H1 (cell line): ENCODE measurements at regions not wholly inside any gene's neighbourhood (a gene's known extent, or its start where the extent isn't known, plus 50 kb on each side); places are given as distances from the start of the nearest gene placed in this dataset.

Source experiments
- CTCF ChIA-PET: fragments of 300-600 bp; sonication (Branson Sonifier 250); formaldehyde crosslinking; loops from one replicate; lab custom pipeline; 2021; ENCODE audit not compliant: partially characterized antibody; lab: Charles Lee
- POLR2A ChIA-PET: fragments of 300-600 bp; sonication (Branson Sonifier 250); formaldehyde crosslinking; loops from one replicate; lab custom pipeline; 2021; ENCODE audit warnings: inconsistent platforms; ENCODE audit not compliant: partially characterized antibody; lab: Charles Lee
- DNase-seq, 2 experiments: peaks; one replicate each; pipeline versions ENCODE4 v3.0.0 to v3.0.0-alpha.2; 2010 to 2022; ENCODE audit warnings: low spot score in 2 of 2, low read depth in 1 of 2, mixed read lengths in 1 of 2
- FAIRE-seq: peaks from 2 replicates; lab custom pipeline; 2011; peaks lifted over from hg19 to GRCh38; lab: Jason Lieb, UNC
- H2AFZ ChIP-seq: 2 replicates; pipeline ENCODE4 v1.8.1; 2012; ENCODE audit warnings: low read length, inconsistent platforms
- H2AK5ac ChIP-seq: 2 replicates; pipeline ENCODE4 v1.6.1; 2013; ENCODE audit warnings: low read depth, low read length
- H2BK120ac ChIP-seq: replicated peaks from 2 replicates; pipeline ENCODE3; 2013; ENCODE audit warnings: low read depth, low read length, inconsistent platforms
- H2BK12ac ChIP-seq: 2 replicates; pipeline ENCODE4 v1.6.1; 2013; ENCODE audit warnings: low read depth, low read length
- H2BK15ac ChIP-seq: 2 replicates; pipeline ENCODE4 v1.6.1; 2013; ENCODE audit warnings: low read length
- H2BK20ac ChIP-seq: 2 replicates; pipeline ENCODE4 v1.6.1; 2013; ENCODE audit warnings: low read length
- H2BK5ac ChIP-seq: 2 replicates; pipeline ENCODE4 v1.6.1; 2013; ENCODE audit warnings: low read depth, low read length
- H3K14ac ChIP-seq: 2 replicates; pipeline ENCODE4 v1.6.1; 2013; ENCODE audit warnings: inconsistent platforms; ENCODE audit not compliant: insufficient read length
- H3K18ac ChIP-seq: 2 replicates; pipeline ENCODE4 v1.6.1; 2013; ENCODE audit warnings: low read length; ENCODE audit errors: extremely low read depth
- H3K23ac ChIP-seq: 2 replicates; pipeline ENCODE4 v1.6.1; 2013; ENCODE audit warnings: inconsistent platforms; ENCODE audit not compliant: insufficient read length
- H3K23me2 ChIP-seq: 2 replicates; pipeline ENCODE4 v1.6.1; 2013; ENCODE audit warnings: low read depth, low read length
- H3K27ac ChIP-seq: 2 replicates; pipeline ENCODE4 v1.6.1; 2011; ENCODE audit warnings: low read depth, low read length, inconsistent platforms
- H3K27me3 ChIP-seq, 4 experiments: replicated peaks in 1 of 4; 1 replicate in 1 of 4; 2 replicates in 3 of 4; pipeline versions ENCODE4 v1.6.1 to v1.8.1; 2011 to 2013; ENCODE audit warnings: low read length in 3 of 4, mild to moderate bottlenecking in 3 of 4, inconsistent platforms in 2 of 4, mixed read lengths in 2 of 4, moderate library complexity in 1 of 4; ENCODE audit not compliant: control insufficient read depth in 3 of 4, insufficient read depth in 3 of 4; ENCODE audit errors: extremely low read depth in 1 of 4
- H3K36me3 ChIP-seq, 4 experiments: 2 replicates each; pipeline versions ENCODE4 v1.6.1 to v1.8.1; 2011 to 2013; ENCODE audit warnings: mild to moderate bottlenecking in 4 of 4, low read length in 3 of 4, moderate library complexity in 2 of 4, control low read depth in 1 of 4, inconsistent platforms in 1 of 4; ENCODE audit not compliant: insufficient read depth in 4 of 4, control insufficient read depth in 2 of 4
- H3K4ac ChIP-seq: replicated peaks from 2 replicates; pipeline ENCODE3; 2013; ENCODE audit warnings: low read length, low read depth, mixed read lengths, inconsistent platforms; ENCODE audit not compliant: insufficient read length
- H3K4me1 ChIP-seq, 4 experiments: replicated peaks in 1 of 4; 1 replicate in 1 of 4; 2 replicates in 3 of 4; pipeline versions ENCODE4 v1.6.1 to v1.8.1; 2011 to 2013; ENCODE audit warnings: low read length in 3 of 4, inconsistent platforms in 2 of 4, mixed read lengths in 1 of 4; ENCODE audit not compliant: insufficient read depth in 4 of 4, control insufficient read depth in 3 of 4
- H3K4me2 ChIP-seq, 2 experiments: 2 replicates each; pipeline versions ENCODE4 v1.6.1 to v1.8.1; 2011 to 2013; ENCODE audit warnings: low read depth in 2 of 2, low read length in 2 of 2, control low read depth in 1 of 2, inconsistent platforms in 1 of 2, mild to moderate bottlenecking in 1 of 2; ENCODE audit not compliant: insufficient read depth in 1 of 2
- H3K4me3 ChIP-seq, 4 experiments: fragments of 200-600, 300-600 bp in 1 of 4; sonication (generic), shearing (Covaris generic), sonication (Bioruptor Twin) in 1 of 4; 2 replicates each; pipeline versions ENCODE4 v1.5.1 to v1.8.1; 2011 to 2016; ENCODE audit warnings: low read length in 4 of 4, low read depth in 3 of 4, control low read depth in 2 of 4, inconsistent platforms in 2 of 4, mild to moderate bottlenecking in 2 of 4, mixed read lengths in 1 of 4, moderate library complexity in 1 of 4; ENCODE audit not compliant: insufficient read depth in 2 of 4; ENCODE audit errors: extremely low read depth in 1 of 4
- H3K56ac ChIP-seq: replicated peaks from 2 replicates; pipeline ENCODE3; 2013; ENCODE audit warnings: low read depth, mild to moderate bottlenecking, mixed read lengths, low read length, inconsistent platforms; ENCODE audit not compliant: insufficient read length
- H3K79me1 ChIP-seq: 2 replicates; pipeline ENCODE4 v1.6.1; 2013; ENCODE audit warnings: low read depth, low read length, control low read depth
- H3K79me2 ChIP-seq, 2 experiments: 2 replicates each; pipeline versions ENCODE4 v1.6.1 to v1.8.1; 2012 to 2013; ENCODE audit warnings: low read length in 2 of 2, mild to moderate bottlenecking in 2 of 2, inconsistent platforms in 1 of 2; ENCODE audit not compliant: insufficient read depth in 2 of 2, control insufficient read depth in 1 of 2
- H3K9ac ChIP-seq, 4 experiments: replicated peaks in 1 of 4; 1 replicate in 1 of 4; 2 replicates in 3 of 4; pipeline versions ENCODE4 v1.6.1 to v1.8.1; 2011 to 2013; ENCODE audit warnings: low read depth in 3 of 4, low read length in 3 of 4, control low read depth in 2 of 4, mild to moderate bottlenecking in 2 of 4, moderate library complexity in 2 of 4, inconsistent platforms in 1 of 4; ENCODE audit errors: extremely low read depth in 1 of 4
- H3K9me3 ChIP-seq, 2 experiments: 2 replicates each; pipeline versions ENCODE4 v1.6.1 to v1.8.1; 2012 to 2013; ENCODE audit warnings: mild to moderate bottlenecking in 2 of 2, moderate library complexity in 2 of 2, control low read depth in 1 of 2, inconsistent platforms in 1 of 2, low read depth in 1 of 2, low read length in 1 of 2, mixed read lengths in 1 of 2; ENCODE audit not compliant: insufficient read depth in 2 of 2
- H4K20me1 ChIP-seq, 2 experiments: replicated peaks in 1 of 2; 2 replicates each; pipeline versions ENCODE3 to v1.8.1; 2011 to 2013; ENCODE audit warnings: inconsistent platforms in 2 of 2, low read length in 2 of 2, mild to moderate bottlenecking in 1 of 2; ENCODE audit not compliant: insufficient read depth in 2 of 2, control insufficient read depth in 1 of 2
- H4K5ac ChIP-seq: 2 replicates; pipeline ENCODE4 v1.6.1; 2013; ENCODE audit warnings: low read length, low read depth, mixed read lengths, inconsistent platforms; ENCODE audit not compliant: insufficient read length
- H4K8ac ChIP-seq: 2 replicates; pipeline ENCODE4 v1.8.0; 2013; ENCODE audit warnings: mild to moderate bottlenecking, moderate library complexity, low read length, inconsistent platforms; ENCODE audit not compliant: insufficient read depth; ENCODE audit errors: extremely low read depth
- H4K91ac ChIP-seq: replicated peaks from 2 replicates; pipeline ENCODE3; 2013; ENCODE audit warnings: low read length, mixed read lengths, inconsistent platforms; ENCODE audit not compliant: insufficient read length
- CBX8 ChIP-seq: fragments of 300-800, 300-1000 bp; sonication (generic); IDR thresholded peaks from 2 replicates; pipeline ENCODE4 v1.7.1; 2016; ENCODE audit warnings: low read depth, low read length, borderline replicate concordance
- POLR2A ChIP-seq, 2 experiments: IDR thresholded peaks; 1 replicate in 1 of 2; 2 replicates in 1 of 2; pipeline ENCODE4 v1.6.1; 2011; ENCODE audit warnings: low read depth in 2 of 2, low read length in 2 of 2, mild to moderate bottlenecking in 2 of 2; ENCODE audit errors: control extremely low read depth in 1 of 2
- RNF2 ChIP-seq: fragments of 200-900, 300-1000 bp; sonication (generic); IDR thresholded peaks from 2 replicates; pipeline ENCODE4 v1.7.1; 2016; ENCODE audit warnings: borderline replicate concordance, low read depth, mild to moderate bottlenecking, antibody characterized with exemption, low read length; ENCODE audit not compliant: poor library complexity, severe bottlenecking; ENCODE audit errors: missing control alignments
- TBP ChIP-seq: IDR thresholded peaks from 2 replicates; pipeline ENCODE4 v1.6.1; 2011; ENCODE audit warnings: low read depth, low read length, improper control_type of control experiment
- WGBS, 2 experiments: shearing (Covaris generic) in 1 of 2; methylation state at CpG; one replicate each; pipeline versions ENCODE4 v1.1.6 to v1.1.7; 2013 to 2015; ENCODE audit warnings: low lambda C conversion rate in 2 of 2, mixed read lengths in 2 of 2, inconsistent platforms in 1 of 2, low coverage in 1 of 2, missing lambda C conversion rate in 1 of 2; ENCODE audit not compliant: insufficient replicate concordance in 2 of 2, insufficient coverage in 1 of 2, insufficient read length in 1 of 2; ENCODE audit errors: extremely low coverage in 1 of 2, missing lambda C conversion rate in 1 of 2; 5-methylcytosine and 5-hydroxymethylcytosine counted together

GRCh38 chr4:140266958-140267568 is 106.4 kb upstream of the SCOC start:
- H2AK5ac ChIP-seq, result no peak overlapping the region
- no peak overlapping the region for H4K5ac ChIP-seq
- WGBS, 2 experiments, result 92% methylated on average over 9 of the region's 10 CpGs; no CpG with 5 or more reads in 1 of the 2 experiments
- no peaks in the 10 kb centered on the region for H3K79me1 ChIP-seq
- H3K36me3 ChIP-seq, result no peaks in the 10 kb centered on the region
- H3K27me3 ChIP-seq, result no peaks in the 10 kb centered on the region
- no peak overlapping the region for H3K18ac ChIP-seq
- H2BK15ac ChIP-seq, result no peak overlapping the region
- TF ChIP-seq POLR2A (IDR thresholded peaks at IDR 0.05; ENCODE audit: control extremely low read depth in 1 of 2, low read depth in 2 of 2, low read length in 2 of 2), result no peak
- TF ChIP-seq RNF2, result no peak
- TF ChIP-seq TBP, result no peak
- TF ChIP-seq CBX8, result no peak
- H2BK20ac ChIP-seq, result no peak overlapping the region
- FAIRE-seq (no peak), DNase-seq (no peak)
- POLR2A ChIA-PET, result interaction anchor here (1.1 kb wide), 1 partner anchor 13 kb away, joined by 3 read pairs; no protein-coding TSS in a partner anchor
- CTCF ChIA-PET, result interaction anchor here (0.6 to 3.2 kb wide), 5 partner anchors 10 to 218 kb away, joined by 3 to 18 read pairs (median 6); no protein-coding TSS in a partner anchor
- H3K4me1 ChIP-seq, result peaks cover 0 to 6% (median under 1%) of the 10 kb centered on the region in 4 experiments; a peak in 2 of 7 replicates
- no peak overlapping the region for H3K9ac ChIP-seq
- H2BK120ac ChIP-seq, result no peak overlapping the region
- no peak overlapping the region for H3K4ac ChIP-seq
- H4K91ac ChIP-seq, result no peak overlapping the region
- H3K27ac ChIP-seq, result no peak overlapping the region
- H2BK12ac ChIP-seq, result no peak overlapping the region; the same call in 1 of the 2 replicates
- no peak overlapping the region for H3K23ac ChIP-seq
- H2AFZ ChIP-seq, result peak overlapping the region; percentile 70; the same call in 1 of the 2 replicates
- no peak overlapping the region for H3K4me2 ChIP-seq
- no peaks in the 10 kb centered on the region for H3K23me2 ChIP-seq
- H3K14ac ChIP-seq, result no peak overlapping the region
- H4K20me1 ChIP-seq, result no peaks in the 10 kb centered on the region
- H3K4me3 ChIP-seq, result no peak overlapping the region
- no peak overlapping the region for H4K8ac ChIP-seq
- H3K56ac ChIP-seq, result no peak overlapping the region
- H3K9me3 ChIP-seq, result no peaks in the 10 kb centered on the region
- no peaks in the 10 kb centered on the region for H3K79me2 ChIP-seq
- no peak overlapping the region for H2BK5ac ChIP-seq
